ENCODE measurements at regions not wholly inside any gene's neighbourhood (a gene's known extent, or its start where the extent isn't known, plus 50 kb on each side); places are given as distances from the start of the nearest gene placed in this dataset.

DNA sequence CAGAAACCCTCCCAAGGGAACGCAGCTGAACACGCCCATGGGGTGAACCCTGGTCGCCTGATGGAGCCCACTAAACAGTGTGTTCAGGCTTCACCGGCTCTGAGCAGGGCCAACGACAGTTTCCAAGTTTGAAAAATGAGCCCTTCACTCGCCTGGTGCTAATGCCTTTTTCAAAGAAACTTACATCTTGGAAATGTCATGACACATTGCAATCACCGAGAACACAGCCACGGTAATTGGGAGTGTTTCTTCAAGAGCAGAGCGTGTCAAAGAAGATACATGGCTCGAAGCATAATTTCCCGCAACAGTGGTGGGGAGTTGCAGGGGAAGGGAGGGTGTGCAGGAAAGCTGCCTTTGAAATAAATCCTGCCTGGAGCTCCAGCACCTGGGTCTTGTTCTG is 463.2 kb downstream of the TMEM114 start:
- TF ChIP-seq, protein P1, sequence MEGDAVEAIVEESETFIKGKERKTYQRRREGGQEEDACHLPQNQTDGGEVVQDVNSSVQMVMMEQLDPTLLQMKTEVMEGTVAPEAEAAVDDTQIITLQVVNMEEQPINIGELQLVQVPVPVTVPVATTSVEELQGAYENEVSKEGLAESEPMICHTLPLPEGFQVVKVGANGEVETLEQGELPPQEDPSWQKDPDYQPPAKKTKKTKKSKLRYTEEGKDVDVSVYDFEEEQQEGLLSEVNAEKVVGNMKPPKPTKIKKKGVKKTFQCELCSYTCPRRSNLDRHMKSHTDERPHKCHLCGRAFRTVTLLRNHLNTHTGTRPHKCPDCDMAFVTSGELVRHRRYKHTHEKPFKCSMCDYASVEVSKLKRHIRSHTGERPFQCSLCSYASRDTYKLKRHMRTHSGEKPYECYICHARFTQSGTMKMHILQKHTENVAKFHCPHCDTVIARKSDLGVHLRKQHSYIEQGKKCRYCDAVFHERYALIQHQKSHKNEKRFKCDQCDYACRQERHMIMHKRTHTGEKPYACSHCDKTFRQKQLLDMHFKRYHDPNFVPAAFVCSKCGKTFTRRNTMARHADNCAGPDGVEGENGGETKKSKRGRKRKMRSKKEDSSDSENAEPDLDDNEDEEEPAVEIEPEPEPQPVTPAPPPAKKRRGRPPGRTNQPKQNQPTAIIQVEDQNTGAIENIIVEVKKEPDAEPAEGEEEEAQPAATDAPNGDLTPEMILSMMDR (IDR thresholded peaks at IDR 0.05; ENCODE audit: poor library complexity): no peak
- no peak for TF ChIP-seq EZH2 (IDR thresholded peaks at IDR 0.05; ENCODE audit: borderline replicate concordance)
